ENCODE measurements at regions not wholly inside any gene's neighbourhood (a gene's known extent, or its start where the extent isn't known, plus 50 kb on each side); places are given as distances from the start of the nearest gene placed in this dataset.

- TF ChIP-seq CTCF (IDR thresholded peaks at IDR 0.05; ENCODE audit: low read length), result peak; percentile 54; the same call in 1 of the 2 replicates
- no peak for TF ChIP-seq EZH2 (IDR thresholded peaks at IDR 0.05; ENCODE audit: borderline replicate concordance, low read length)
Observed at GRCh38 chr7:113015034-113015645, 71.5 kb downstream of the GPR85 start.

Measured in OCI-LY1 (cell line).